ENCODE measurements at regions not wholly inside any gene's neighbourhood (a gene's known extent, or its start where the extent isn't known, plus 50 kb on each side); places are given as distances from the start of the nearest gene placed in this dataset.

DNA sequence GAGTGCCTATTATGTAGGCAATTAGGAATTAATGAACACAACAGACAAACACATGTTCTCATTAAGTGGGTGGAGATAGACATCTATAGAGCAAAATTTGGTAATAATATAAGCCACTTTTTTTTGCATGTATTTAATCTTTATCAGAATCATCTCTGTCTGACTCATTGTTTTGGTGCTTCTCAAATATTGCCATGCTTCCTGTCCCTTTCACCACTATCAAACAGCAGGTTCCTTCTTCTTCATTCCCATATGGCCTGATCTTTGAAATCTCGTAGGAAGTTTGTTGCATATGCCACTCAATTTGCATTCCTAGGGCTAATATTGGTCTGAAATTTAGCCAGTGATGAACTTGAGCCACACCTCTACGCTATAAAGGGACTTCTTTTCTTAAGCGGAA lies 128.9 kb upstream of the SPEF2 start:
- DNase-seq, result no peak
- Histone ChIP-seq H3K4me1 (ENCODE audit: low read length) (no peaks in the 10 kb centered on the region), H3K36me3 (replicated peaks; ENCODE audit: insufficient read depth, low read length) (no peaks in the 10 kb centered on the region), H3K9ac (ENCODE audit: low read length) (no peak overlapping the region), H3K27me3 (replicated peaks; ENCODE audit: insufficient read depth, low read length) (no peaks in the 10 kb centered on the region), H3K4me3 (ENCODE audit: low read length) (no peak overlapping the region), H3K9me2 (replicated peaks; ENCODE audit: insufficient read depth, low read length) (no peaks in the 10 kb centered on the region), H3K9me3 (replicated peaks; ENCODE audit: insufficient read depth, low read length) (no peaks in the 10 kb centered on the region), H4K20me1 (ENCODE audit: insufficient read depth, low read length) (no peaks in the 10 kb centered on the region), H3K79me2 (ENCODE audit: low read length) (no peaks in the 10 kb centered on the region), H3K4me2 (ENCODE audit: low read depth, low read length) (no peak overlapping the region), H3F3A (ENCODE audit: insufficient read depth, low read length) (no peaks in the 10 kb centered on the region), H3K27ac (ENCODE audit: low read length) (no peak overlapping the region), H2AFZ (ENCODE audit: low read length) (no peak overlapping the region)
- no peak for TF ChIP-seq CTCF (IDR thresholded peaks at IDR 0.05; ENCODE audit: low read length)
- TF ChIP-seq EZH2phosphoT487 (IDR thresholded peaks at IDR 0.05; ENCODE audit: low read length), result no peak
- TF ChIP-seq EZH2 (optimal IDR thresholded peaks at IDR 0.05; ENCODE audit: low read depth, low read length), result no peak

DNA sequence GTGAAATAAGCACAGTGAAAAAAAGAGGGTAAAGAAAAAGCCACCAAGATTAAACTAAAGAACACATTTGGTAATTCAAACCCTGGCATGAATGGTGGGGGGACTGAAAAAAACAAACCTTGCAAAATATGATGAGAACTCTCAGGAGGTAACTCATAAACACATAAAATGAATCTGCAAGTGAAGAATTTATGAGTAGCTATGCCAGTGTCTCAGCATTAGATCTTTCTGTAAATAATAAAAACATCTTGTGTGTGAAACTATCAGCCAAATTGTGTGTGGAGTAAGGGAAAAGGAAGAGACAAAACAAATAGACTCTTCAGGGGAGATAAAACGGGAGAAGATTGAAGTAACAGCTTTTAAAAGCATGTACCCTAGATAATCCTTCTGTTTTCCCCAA lies 129.6 kb upstream of the SPEF2 start:
- Histone ChIP-seq H3K9me3 (replicated peaks; ENCODE audit: insufficient read depth, low read length) (no peaks in the 10 kb centered on the region), H3F3A (ENCODE audit: insufficient read depth, low read length) (no peaks in the 10 kb centered on the region), H3K27me3 (replicated peaks; ENCODE audit: insufficient read depth, low read length) (no peaks in the 10 kb centered on the region), H3K9ac (ENCODE audit: low read length) (no peak overlapping the region), H3K4me3 (ENCODE audit: low read length) (no peak overlapping the region), H3K4me1 (ENCODE audit: low read length) (no peaks in the 10 kb centered on the region), H3K4me2 (ENCODE audit: low read depth, low read length) (no peak overlapping the region), H2AFZ (ENCODE audit: low read length) (no peak overlapping the region), H3K27ac (ENCODE audit: low read length) (no peak overlapping the region), H3K9me2 (replicated peaks; ENCODE audit: insufficient read depth, low read length) (no peaks in the 10 kb centered on the region), H3K36me3 (replicated peaks; ENCODE audit: insufficient read depth, low read length) (no peaks in the 10 kb centered on the region), H3K79me2 (ENCODE audit: low read length) (no peaks in the 10 kb centered on the region), H4K20me1 (ENCODE audit: insufficient read depth, low read length) (no peaks in the 10 kb centered on the region)
- TF ChIP-seq EZH2phosphoT487 (IDR thresholded peaks at IDR 0.05; ENCODE audit: low read length) (no peak), CTCF (IDR thresholded peaks at IDR 0.05; ENCODE audit: low read length) (no peak), EZH2 (optimal IDR thresholded peaks at IDR 0.05; ENCODE audit: low read depth, low read length) (no peak)
- DNase-seq, result no peak

- Histone ChIP-seq H3K4me3 (ENCODE audit: low read length) (no peak overlapping the region), H3K79me2 (ENCODE audit: low read length) (no peaks in the 10 kb centered on the region), H4K20me1 (ENCODE audit: insufficient read depth, low read length) (no peaks in the 10 kb centered on the region), H3K4me2 (ENCODE audit: low read depth, low read length) (no peak overlapping the region), H3K36me3 (replicated peaks; ENCODE audit: insufficient read depth, low read length) (no peaks in the 10 kb centered on the region), H3K9ac (ENCODE audit: low read length) (no peak overlapping the region), H3F3A (ENCODE audit: insufficient read depth, low read length) (no peaks in the 10 kb centered on the region), H3K9me3 (replicated peaks; ENCODE audit: insufficient read depth, low read length) (no peaks in the 10 kb centered on the region), H3K4me1 (ENCODE audit: low read length) (no peaks in the 10 kb centered on the region), H3K27me3 (replicated peaks; ENCODE audit: insufficient read depth, low read length) (no peaks in the 10 kb centered on the region), H3K9me2 (replicated peaks; ENCODE audit: insufficient read depth, low read length) (no peaks in the 10 kb centered on the region), H2AFZ (ENCODE audit: low read length) (no peak overlapping the region), H3K27ac (ENCODE audit: low read length) (no peak overlapping the region)
- no peak for DNase-seq
- TF ChIP-seq EZH2phosphoT487 (IDR thresholded peaks at IDR 0.05; ENCODE audit: low read length), result no peak
These were observed 130.2 kb upstream of the SPEF2 start for GRCh38 chr5:35487233-35488025.

GRCh38 chr5:35485487-35485886 lies 132.2 kb upstream of the SPEF2 start:
- H3K4me2 ChIP-seq (ENCODE audit: low read depth, low read length), result no peak overlapping the region
- H3K27ac ChIP-seq (ENCODE audit: low read length), result no peak overlapping the region
- TF ChIP-seq CTCF (IDR thresholded peaks at IDR 0.05; ENCODE audit: low read length) (no peak), EZH2 (optimal IDR thresholded peaks at IDR 0.05; ENCODE audit: low read depth, low read length) (no peak), EZH2phosphoT487 (IDR thresholded peaks at IDR 0.05; ENCODE audit: low read length) (no peak)
- DNase-seq, result no peak
- H3K9me2 ChIP-seq (replicated peaks; ENCODE audit: insufficient read depth, low read length), result no peaks in the 10 kb centered on the region
- no peaks in the 10 kb centered on the region for H3K36me3 ChIP-seq (replicated peaks; ENCODE audit: insufficient read depth, low read length)
- H3K9ac ChIP-seq (ENCODE audit: low read length), result no peak overlapping the region
- H3K27me3 ChIP-seq (replicated peaks; ENCODE audit: insufficient read depth, low read length), result no peaks in the 10 kb centered on the region
- no peak overlapping the region for H2AFZ ChIP-seq (ENCODE audit: low read length)
- no peaks in the 10 kb centered on the region for H4K20me1 ChIP-seq (ENCODE audit: insufficient read depth, low read length)
- H3F3A ChIP-seq (ENCODE audit: insufficient read depth, low read length), result no peaks in the 10 kb centered on the region
- H3K9me3 ChIP-seq (replicated peaks; ENCODE audit: insufficient read depth, low read length), result no peaks in the 10 kb centered on the region
- no peak overlapping the region for H3K4me3 ChIP-seq (ENCODE audit: low read length)
- no peaks in the 10 kb centered on the region for H3K4me1 ChIP-seq (ENCODE audit: low read length)
- H3K79me2 ChIP-seq (ENCODE audit: low read length), result no peaks in the 10 kb centered on the region
